GM21367 (cell line): ENCODE measurements at regions not wholly inside any gene's neighbourhood (a gene's known extent, or its start where the extent isn't known, plus 50 kb on each side); places are given as distances from the start of the nearest gene placed in this dataset.

ENCODE experiments used
- ATAC-seq: cut with Tn5 transposase; IDR thresholded peaks from one replicate; pipeline ENCODE4 v1.9.1; 2021; ENCODE audit not compliant: unreplicated experiment

DNA sequence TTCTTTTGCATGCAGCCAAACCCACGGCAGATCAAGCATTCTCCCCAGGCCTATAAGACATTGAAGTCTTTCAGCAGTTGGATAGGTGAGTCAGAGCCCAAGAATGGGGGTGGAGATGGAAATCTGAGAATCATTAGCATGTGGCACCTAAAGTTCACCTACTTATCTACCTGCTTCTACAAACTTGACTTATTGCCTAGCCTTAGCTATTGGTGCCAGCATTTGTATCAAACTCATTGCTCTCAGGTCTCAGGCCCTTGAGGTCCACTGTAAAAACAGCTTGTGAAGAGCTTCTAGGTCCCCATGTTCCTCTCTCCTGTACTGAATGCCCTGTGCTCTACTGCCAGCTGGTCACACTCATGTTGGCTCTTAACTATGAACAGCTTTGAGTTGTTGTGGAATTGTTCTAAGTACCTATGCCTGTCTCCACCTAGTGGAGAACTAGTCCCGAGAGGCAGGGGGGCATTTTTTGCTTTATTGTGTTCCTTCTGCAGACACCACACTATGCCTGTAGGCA is 278.4 kb upstream of the SPRED2 start:
- ATAC-seq, result no peak

DNA sequence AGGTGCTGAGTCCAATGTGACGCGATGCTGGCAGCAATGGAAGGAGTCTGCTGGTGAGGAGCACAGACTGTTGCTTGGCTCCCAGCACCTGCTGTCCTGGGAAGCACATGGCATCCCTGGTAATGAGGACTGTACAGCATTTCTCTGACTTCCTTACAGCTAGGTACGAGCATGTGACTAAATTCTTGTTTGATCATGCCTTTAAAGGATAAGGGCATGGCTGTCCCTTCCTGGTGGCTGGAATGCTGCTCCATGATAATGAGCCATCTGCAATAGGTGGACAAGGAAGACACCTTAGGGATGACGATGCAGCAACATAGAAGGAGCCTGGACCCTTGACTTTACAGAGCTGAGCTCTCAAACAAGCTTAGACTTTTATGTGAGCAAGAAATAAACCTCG is 278.0 kb upstream of the SPRED2 start:
- no peak for ATAC-seq

DNA sequence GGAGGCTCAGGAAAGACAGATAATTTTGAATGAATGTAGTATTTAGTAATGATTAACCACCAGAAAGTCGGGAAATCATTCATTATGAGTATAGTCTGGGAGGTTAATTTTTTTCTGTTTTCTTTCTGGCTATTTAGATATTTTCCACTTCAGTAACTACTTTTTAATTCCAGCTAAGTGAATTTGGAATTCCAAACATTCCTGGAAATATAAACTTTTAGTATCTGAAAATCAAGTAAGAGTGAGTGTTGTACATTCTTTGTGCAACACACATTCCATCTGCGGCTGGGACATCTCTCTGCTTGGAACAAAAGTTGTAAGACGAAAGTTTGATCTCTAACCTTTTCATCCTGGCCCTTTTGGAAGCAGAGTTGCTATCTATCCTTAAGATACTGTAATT is 275.7 kb upstream of the SPRED2 start:
- ATAC-seq, result no peak

DNA sequence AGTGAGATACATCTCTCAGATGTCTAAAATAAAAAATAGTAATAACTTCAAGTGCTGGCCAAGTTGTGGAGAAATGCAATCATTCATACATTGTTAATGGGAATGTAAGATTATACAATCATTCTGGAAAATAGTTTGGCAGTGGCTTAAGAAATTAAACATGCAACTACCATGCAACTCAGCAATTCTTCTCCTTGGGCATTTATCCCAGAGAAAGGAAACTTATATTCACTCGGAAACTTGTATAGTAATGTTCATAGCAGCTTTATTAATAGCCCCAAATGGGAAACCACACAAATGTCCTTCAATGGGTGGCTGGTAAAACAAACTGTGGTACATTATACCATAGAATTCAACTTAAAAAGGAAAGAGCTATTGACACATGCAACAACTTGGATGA is 274.0 kb upstream of the SPRED2 start:
- ATAC-seq, result no peak

DNA sequence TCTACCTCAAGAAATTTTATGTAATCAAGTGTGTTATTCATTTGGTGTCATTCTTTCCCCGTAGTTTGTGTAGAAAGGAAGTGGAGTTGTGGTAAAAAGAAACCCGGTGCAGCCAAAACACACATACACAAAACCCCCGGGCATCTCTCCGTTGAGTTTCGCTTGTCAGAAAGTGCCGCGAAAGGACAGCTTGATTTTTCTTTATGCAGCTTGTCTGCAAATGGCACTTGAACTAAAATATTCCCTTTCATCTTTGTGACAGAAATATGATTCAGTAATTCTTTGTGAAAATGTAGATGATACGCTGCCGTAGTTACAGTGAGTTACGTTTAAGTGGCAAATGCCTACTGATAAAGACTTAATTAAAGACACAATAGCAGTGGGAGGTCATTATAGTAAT is 268.8 kb upstream of the SPRED2 start:
- ATAC-seq, result no peak

DNA sequence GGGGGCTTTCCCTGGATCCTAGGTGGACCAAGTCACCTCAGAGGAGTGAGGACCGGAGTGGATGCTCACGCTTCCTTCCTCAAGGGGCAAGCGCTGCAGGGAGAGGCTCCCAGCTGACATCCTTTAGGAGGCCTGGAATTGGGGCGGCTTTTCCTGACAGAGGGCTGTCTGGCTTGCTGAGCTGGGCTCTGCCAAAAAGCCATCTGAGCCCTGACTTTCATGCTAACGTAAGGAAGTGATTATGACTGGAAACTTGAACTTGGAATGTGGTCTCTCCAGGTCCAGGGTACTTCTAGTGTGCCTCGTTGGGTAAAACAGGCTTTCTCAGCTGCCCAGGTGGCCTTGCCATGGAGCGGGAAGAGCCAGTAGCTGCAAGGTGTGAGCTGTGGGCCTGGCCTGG is 268.3 kb upstream of the SPRED2 start:
- no peak for ATAC-seq

DNA sequence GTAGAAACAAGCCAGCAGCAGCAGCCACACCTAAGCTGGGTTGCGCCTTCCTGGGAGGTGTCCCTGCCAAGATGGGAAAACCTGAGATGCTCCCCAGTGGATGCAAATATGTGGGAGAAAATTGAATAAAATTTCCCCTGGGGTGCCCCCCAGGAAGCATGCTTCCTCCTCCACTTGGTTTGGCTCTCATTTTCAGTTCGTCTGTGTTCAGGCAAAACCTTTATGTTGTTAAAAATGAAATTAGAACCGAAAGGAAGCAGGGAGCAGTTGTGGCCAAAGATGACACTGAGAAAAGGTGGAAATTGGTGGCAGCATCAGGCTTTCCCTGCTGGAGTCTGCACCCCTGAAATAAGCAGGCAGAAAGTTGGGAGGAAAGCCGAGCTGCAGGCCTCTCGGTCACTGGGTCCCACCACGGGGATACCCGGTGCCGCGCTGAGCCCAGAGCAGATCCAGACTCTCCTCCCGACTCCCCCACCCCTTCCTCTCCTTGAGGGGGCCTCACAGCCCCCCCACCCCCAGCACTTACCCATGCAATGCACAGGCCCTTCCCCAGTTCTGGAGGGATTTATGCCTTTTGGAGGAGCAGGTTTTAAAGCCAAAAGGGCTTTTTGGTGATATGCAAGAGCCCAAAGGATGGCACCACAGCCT is 267.7 kb upstream of the SPRED2 start:
- no peak for ATAC-seq

DNA sequence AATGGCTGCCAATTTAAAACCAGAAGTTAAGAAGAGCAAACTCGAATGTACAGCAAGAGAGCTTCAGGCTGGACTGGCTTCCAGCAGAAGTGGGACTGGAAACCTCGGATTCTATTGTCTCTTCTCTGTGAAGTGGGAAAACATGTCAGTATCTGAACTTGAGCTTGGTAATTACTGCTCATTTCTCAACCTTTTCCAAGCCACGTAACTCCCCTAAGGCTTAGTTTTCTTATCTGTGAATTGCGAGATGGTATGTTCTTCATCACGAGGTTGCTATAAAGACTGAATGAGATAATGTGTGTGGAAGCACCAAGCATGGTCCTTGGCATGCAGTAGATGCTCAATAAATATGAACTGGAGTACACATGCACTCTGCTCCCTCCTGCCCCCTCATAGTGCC is 259.4 kb upstream of the SPRED2 start:
- ATAC-seq, result no peak

DNA sequence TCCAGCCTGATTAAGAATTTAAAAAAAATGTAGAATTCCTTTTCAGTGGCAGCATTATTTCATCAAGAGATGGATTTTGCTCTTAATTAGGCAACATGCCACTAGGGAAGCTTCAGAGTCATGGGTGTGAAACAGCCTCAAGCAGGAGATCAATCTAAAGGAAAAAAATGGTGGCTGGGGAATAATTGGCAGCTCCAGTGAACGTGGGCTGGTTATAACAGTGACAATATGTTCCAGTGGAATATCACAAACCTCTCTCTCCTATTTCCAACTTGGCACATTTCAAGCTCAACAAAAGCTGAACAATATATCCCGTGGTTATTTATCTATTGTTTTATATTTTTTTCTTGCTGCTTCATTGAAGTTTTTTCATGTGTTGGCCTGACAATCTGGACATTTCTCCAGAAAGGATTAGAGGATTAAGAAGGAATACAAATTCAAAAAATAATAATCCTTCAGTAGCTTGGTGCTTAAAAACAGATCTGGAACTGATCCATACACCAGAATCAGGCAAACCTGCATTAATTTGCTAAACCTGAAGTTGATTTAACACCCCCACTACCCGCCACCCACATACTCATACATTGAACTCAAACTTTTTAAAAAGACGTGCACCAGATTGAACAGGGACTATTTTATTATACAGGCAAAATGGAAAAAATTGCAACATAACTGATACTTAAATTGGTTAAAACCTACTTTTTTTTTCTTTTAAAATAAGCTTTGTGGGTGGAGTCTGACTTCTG is 255.9 kb upstream of the SPRED2 start:
- no peak for ATAC-seq

DNA sequence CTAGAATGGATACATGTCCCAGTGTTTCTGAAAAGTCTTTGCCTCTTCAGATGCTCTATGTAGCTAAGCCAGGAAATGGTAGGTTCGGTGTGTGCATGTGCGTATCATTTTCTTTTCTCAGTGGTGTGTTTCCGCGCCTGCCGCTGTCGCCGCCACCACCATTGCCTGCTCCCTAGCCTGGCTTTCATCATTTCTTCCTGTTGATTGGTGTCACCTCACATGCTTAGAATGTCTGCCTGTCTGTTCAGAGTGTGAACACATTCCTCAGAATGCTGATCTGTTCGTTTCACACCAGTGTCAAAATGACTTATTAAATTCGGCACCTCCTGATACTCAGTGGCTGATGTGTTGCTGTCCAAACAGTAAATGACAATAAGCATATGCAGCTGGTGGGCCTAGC is 255.2 kb upstream of the SPRED2 start:
- no peak for ATAC-seq

DNA sequence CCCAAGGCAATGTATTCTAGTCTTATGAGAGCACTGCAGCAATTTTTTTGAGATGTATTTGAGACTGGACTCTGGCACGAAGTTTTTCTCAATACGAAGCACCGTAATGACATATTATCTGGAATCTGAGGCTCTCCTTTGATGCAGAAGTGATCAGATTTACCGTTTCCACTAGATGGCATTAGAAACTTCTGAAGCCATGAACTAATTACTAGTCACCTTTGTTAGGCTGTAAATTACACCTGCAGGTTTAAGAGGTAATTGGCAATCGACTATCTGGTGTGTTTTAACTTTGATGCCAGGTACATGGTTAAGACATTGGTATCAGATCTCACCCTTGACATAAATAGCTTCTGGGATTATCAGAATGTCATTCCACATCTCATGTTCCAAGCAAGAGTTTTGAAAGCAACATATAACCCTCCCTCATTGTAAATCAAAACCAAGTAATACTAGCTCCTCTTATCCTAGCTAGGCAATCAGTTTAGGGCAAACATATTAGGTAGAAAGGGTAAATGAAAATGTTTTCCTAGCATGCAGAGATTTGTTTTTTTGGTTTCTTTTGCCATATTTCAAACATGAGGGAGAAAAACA is 254.6 kb upstream of the SPRED2 start:
- ATAC-seq, result no peak

DNA sequence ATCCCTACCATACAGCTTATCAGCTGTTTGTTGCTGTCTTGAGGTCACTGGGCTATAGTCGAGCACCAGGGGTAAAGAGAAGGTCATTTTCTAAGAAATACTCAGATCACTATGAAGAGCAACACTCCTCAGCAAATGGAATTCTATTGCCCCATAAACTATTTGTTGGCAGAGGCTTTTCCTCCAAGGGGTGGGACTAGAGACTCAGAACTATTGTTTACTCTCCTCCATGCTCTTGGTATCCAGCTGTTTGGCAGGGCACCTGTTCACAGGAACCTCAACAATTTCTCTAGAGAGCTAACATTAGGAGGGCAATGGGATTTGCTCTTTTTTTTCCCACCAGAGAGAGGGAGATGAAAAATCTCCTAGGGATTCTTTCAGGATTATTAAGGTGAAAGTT is 249.1 kb upstream of the SPRED2 start:
- ATAC-seq, result no peak

DNA sequence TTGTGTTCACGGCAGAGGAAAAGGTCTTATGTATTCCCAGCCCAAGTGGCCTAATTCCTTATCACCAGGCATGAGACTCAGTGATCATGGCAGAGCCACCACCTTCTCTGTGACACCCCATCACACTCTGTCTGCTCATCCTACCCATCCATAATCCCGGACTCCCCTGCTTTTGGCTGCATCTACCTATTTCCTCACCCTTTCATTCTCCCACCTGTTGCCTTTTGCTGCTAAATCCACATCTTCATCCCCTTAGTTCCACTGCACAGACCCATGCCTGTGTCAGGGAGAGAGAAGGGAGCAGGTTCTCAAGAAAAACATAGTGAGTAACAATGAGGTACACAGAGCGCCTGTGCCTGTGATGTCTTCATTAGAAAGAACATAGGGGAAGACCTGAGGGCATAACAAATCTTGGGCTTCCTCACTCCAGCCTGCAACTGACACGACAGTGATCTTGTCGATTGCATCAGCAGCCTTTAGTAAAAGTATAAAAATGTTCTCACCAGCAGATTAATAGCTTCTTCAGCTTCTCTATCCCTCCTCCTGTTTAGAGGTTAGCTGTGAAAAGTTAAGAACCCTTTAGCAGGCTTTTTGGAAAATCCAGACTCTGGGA is 246.5 kb upstream of the SPRED2 start:
- ATAC-seq, result no peak

DNA sequence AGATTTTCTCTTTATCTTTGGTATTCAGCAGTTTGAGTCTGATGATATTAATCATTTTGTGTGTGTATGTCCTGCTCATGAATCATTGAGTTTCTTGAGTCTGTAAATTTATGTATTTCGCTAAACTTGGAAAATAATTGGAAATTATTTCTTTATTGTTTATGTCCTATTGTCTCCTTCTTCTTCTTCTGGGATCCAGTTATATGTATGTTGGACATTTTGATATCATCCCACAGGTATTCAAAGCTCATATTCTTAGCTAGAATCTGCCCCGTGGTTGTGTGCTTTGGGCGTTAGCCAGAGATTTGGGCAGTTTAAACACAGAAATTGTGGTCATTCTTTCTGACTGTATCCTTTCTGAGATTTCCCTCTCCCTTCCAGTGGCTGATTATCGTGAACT is 243.0 kb upstream of the SPRED2 start:
- no peak for ATAC-seq

DNA sequence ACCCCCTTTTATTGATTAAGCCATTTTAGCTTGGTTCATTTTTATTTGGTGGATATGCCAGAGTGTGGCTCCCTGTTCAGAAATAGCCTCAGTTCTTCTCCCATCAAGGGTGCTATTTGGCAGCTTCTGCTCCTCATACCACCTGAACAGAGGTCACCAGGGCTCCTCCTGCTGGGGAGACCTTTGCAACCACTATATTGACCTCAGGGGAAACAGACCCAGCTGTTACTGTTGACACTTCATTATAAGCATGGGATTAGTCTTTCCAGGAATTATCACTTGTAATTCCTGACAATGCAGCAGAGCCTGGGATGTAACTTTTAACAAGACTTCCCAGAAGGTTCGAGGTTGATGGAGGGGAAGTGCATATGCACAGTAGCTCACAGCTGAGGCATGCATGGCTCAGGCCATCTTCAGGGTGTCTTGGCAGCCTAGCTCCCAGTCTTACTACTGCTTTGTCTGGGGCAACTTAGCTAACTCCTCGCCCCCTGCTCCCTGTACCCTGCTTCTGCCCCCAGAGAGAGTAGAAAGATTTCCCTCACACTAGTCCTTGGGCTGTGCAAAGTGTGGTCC is 239.4 kb upstream of the SPRED2 start:
- ATAC-seq, result no peak

DNA sequence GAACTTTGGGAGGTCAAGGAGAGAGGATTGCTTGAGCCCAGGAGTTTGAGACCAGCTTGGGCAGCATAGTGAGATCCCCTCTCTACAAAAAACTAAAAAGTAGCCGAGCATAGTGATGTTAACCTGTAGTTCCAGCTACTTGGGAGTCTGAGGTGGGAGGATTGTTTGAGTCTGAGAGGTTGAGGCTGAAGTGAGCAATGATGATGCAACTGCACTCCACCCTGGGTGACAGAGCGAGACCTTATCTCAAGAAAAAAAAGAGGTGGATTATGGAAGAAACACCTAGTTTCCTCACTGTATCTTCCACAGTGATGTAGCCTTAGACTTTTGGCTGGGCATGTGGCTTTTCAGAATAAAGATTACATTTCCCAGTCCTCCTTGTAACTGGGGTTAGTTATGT is 237.2 kb upstream of the SPRED2 start:
- no peak for ATAC-seq

DNA sequence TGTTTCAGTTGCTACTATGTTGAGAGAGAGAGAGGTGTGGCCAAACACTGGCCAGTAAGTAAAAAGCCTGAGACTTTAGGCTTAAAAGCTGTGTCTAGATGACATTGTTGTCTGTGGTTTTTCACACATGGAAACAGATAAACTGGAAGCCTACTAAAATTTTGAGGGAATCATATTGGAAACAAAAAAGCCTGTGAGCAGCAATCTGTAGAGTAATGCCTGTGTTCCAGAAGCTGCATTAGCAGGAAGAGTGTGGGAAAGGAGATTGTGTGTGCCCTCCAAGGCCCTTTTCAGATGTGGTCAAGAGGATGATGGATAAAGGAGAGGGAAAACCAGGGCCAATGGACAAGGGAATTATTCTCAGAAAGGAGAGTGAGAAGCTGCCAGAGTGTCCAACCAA is 236.3 kb upstream of the SPRED2 start:
- ATAC-seq, result no peak

DNA sequence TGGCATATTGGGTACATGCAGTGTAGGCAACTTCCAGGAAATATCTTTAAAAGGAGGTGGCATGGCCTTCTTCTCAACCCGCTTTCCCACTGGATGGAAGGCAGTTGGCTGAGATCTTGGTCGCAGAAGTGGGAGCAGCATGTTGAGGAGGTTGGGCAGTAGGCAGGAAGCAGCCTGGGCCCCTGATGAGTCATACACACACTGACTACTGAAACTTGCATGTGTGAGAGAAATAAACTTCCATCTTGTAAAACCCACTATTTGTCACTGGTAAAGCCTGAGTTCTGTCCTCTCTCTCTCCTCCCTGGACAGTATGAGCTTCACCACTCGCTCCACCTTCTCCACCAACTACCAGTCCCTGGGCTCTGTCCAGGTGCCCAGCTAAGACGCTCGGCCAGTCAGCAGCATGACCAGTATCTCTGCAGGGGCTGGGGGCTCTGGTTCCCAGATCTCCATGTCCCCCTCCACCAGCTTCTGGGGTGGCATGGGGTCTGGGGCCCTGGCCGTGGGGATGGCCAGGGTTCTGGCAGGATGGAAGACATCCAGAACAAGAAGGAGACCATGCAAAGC is 233.8 kb upstream of the SPRED2 start:
- ATAC-seq, result peak; percentile 99

DNA sequence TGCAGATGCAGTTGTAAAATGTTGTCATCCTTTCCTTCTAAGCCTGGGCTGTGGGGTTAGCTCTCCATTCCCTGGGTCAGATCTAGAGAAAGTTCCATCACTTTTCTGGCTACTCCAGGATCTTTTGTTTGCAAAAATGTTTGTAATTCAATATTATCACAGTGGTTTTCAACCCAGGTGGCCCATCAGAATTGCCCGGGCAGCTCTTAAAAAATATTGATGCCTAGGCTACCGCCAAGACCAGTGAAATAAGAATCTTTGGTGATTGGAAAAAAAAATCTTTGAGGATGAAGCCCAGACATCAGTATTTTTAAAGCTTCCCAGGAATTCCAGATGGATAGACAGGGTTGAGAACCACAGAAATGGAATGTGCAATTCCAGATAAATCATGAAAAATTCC is 232.5 kb upstream of the SPRED2 start:
- ATAC-seq, result no peak

DNA sequence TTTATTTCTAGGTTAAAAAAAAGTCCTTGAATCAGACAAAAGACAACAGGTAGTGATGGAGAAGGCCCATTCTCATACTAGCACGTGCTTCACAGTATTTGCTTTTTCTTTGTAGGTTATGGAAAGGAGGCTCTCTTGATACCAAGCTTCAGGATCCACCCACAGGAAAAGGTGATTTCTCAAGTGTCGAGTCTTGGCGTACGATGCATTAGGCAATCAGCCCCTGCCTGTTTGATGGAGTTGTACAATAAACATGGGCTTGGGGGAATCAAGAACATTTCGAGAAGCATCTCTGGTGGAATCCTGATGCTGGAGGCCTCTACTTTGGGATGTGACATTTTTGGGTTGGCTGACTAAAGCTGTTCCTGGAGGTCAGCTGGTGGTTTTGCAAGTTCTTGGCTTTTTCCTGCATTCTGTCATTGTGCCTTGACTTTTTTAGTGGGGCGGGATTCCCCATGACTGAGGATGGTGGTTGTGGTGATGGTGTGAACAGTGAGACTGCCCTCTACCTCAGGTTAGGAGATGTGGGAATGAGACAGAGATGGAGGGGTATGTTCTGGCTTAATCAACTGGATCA is 231.5 kb upstream of the SPRED2 start:
- no peak for ATAC-seq
